HG03354 (cell line): ENCODE measurements at regions not wholly inside any gene's neighbourhood (a gene's known extent, or its start where the extent isn't known, plus 50 kb on each side); places are given as distances from the start of the nearest gene placed in this dataset.

ENCODE experiments used
- ATAC-seq: cut with Tn5 transposase; IDR thresholded peaks from one replicate; pipeline ENCODE4 v1.9.1; 2021; ENCODE audit warnings: mild to moderate bottlenecking; ENCODE audit not compliant: unreplicated experiment, poor library complexity, severe bottlenecking

- no peak for ATAC-seq
Observed at GRCh38 chr3:67324554-67324953, 326.4 kb downstream of the KBTBD8 start.
